Renal cortical epithelial cell (primary cell): ENCODE measurements at regions not wholly inside any gene's neighbourhood (a gene's known extent, or its start where the extent isn't known, plus 50 kb on each side); places are given as distances from the start of the nearest gene placed in this dataset.

ENCODE experiments used
- DNase-seq: peaks from one replicate; pipeline ENCODE4 v3.0.0-alpha.2; 2011; ENCODE audit warnings: low read depth

DNA sequence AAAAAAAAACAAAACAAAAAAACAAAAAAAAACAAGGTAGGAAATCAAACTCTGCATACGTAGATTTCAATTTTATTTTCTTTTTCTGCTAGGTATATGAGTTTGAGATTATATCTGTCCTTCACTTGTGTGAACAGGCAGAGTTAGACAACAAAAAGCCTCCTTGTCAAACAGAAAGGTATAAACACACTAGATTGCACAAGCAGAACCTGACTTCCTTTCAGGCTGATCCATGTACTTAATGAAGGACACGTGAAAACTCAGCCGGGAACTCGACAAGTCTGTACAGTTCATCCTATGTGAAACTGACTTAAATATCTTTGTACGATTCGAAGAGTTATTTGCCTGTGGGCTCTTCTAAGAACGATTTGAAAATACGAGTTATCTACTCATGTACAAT is 254.1 kb downstream of the ARL4A start:
- peak; percentile 37 for DNase-seq

- peak; percentile 86 for DNase-seq
These were observed 255.2 kb downstream of the ARL4A start for GRCh38 chr7:12942609-12943008.

DNA sequence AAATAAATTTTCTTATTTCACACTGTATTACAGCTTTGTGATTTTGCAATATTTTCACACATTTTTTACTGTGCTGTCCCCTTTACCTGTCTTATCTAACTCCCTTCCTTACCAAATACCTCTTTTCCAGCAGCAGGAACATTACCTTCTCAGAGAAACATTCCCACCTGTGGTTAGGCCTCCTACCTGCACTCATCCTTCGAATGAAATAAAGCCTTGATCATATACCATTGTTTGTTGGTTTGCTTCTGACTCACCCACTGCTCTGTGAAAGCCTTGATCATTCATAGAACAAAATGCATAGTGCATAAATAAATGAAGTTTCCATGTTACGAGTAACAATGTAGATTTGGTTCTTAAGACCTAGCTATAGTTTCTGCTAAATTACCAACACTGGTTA is 256.3 kb downstream of the ARL4A start:
- no peak for DNase-seq

- no peak for DNase-seq
These were observed 258.5 kb downstream of the ARL4A start for GRCh38 chr7:12945901-12946300.

DNA sequence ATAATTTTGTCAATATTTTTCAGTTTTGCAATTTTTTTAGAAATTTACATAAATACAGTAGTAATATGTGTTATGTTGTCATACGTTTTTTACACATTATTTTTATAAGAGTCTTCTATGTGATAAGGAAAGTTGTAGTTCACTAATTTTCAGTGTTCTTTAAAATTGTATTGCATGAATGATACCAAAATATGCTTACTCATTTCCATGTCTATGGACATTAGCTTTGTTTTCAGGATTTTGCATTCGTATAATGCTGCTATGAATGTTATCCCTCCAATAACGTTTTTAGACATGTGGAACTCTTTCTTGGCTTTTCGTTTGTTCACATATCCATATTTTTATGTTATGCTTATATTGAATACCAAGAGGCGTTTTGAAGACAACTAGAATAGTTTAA is 260.0 kb downstream of the ARL4A start:
- DNase-seq: no peak

- DNase-seq: peak; percentile 93
These were observed 261.9 kb downstream of the ARL4A start for GRCh38 chr7:12949060-12949931.

GRCh38 chr7:12951397-12951801 is 264.0 kb downstream of the ARL4A start:
- peak; percentile 94 for DNase-seq

DNA sequence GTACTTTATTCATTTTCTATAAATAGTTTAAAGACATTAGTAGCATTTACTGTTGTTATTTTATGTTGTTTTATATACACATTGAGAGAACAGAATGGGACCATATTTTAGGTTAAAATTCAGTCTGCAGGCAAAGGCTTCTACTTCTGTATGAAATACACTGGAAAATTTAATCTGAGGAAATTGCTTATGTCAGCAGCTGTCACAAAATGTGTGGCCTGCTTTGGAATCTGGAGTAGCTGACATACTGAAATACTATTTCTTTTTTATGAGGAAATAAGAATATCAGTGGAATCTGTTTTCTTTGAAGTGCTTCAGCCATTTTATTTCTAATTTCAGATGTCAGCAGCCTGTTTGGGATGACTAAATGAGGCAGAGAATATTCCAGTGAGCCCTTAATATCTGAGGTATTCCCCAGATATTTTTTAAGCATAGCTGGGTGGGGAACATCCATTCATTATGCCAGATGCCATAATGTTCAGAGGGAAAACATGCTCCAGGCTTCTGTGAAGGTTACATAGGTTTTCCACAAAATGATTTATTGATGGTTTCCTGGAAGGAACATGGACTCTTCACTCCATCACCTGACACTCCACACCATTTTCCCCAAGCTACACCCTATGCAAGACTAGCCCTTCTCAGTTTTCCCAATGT is 267.1 kb downstream of the ARL4A start:
- DNase-seq: no peak

DNA sequence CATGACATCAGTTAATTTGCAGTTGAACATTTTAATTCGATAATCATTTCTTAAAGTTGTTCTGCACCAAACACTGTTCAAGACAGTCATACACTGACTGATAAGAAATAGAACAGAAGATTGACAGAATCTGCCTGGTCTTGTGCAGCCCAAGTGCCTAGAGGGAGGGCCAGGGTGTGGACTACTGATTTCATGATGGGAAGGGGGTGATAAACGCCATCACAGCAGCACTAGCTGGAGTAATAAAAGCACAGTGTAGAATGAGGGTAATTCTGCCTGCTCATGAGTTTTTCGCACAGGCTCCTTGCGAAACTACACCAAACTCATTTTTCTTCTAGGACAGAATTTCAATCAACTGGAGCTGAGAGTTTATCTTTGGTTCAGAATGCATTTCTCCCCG is 270.1 kb downstream of the ARL4A start:
- DNase-seq: no peak

- no peak for DNase-seq
These were observed 274.6 kb downstream of the ARL4A start for GRCh38 chr7:12961910-12962480.

- DNase-seq: no peak
These were observed 276.0 kb downstream of the ARL4A start for GRCh38 chr7:12963435-12963834.

GRCh38 chr7:12964836-12965235 is 277.4 kb downstream of the ARL4A start:
- no peak for DNase-seq

GRCh38 chr7:12965767-12966166 is 278.3 kb downstream of the ARL4A start:
- DNase-seq: peak; percentile 46

DNA sequence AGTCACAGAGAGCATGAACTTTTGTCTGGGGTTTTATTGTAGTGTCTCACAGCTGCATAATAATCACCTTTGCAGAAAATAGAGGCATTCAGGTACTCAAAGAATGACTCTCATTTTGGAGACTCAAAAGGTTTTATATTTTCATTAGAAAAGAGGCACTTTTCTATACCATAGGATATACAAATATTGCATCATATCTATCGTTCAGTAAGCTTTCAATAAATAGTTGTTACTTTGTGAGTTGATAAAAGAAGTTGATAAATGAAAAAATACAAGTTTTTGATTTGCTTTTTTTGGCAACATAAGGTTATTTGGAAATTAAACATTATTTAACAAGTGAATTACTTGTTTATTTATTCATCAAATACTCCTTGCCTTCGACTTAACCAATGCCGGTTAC is 279.9 kb downstream of the ARL4A start:
- no peak for DNase-seq

DNA sequence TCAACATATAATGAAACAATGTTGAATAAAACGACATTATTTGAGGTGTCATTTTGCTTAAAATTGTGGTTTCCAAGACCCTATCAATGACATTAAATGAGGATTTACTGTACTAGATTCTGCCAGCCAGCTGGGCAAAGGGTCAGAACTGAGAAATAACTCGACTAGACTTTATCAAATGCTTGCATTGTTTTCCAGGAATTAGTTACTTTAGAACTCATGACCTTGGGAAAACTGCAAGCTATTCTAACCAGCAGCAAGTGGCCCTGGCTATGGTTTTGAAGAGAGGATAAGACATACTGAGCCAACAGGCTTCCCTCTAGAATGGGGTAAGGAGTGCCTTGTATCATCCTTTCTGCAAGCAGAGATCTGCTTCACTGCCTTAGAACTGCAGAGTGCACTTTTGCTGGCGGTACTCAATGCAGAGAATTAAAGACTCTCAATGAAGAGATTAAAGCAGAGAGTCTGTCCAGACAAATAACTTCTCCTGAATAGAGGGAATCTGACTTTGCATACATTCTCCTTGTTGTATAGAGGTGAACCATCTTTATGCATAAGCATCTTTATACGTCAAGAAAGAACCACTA is 281.5 kb downstream of the ARL4A start:
- no peak for DNase-seq

GRCh38 chr7:12970626-12971025 is 283.2 kb downstream of the ARL4A start:
- no peak for DNase-seq

DNA sequence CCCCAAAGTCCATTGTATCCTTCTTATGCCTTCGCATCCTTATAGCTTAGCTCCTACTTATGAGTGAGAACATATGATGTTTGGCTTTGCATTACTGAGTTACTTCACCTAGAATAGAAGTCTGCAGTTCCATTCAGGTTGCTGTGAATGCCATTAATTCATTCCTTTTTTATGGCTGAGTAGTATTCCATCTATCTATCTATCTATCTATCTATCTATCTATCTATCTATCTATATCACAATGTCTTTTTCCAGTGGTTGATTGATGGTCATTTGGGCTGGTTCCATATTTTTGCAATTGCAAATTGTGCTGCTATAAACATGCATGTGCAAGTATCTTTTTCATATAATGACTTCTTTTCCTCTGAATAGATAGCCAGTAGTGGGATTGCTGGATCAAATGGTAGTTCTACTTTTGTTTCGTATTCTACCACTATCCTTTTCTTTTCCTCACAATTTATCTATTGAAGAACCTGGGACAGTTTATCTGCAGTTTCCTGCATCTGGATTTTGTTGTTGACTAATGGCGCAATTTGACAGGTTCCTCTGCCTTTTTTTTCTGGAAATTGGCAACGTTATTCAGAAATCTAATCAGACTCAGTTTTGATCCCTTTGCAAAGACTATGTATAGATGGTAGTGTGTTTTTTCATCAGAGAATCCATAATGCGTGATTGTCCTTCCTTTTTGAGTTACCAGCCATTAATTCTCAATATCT is 287.2 kb downstream of the ARL4A start:
- DNase-seq: no peak

DNA sequence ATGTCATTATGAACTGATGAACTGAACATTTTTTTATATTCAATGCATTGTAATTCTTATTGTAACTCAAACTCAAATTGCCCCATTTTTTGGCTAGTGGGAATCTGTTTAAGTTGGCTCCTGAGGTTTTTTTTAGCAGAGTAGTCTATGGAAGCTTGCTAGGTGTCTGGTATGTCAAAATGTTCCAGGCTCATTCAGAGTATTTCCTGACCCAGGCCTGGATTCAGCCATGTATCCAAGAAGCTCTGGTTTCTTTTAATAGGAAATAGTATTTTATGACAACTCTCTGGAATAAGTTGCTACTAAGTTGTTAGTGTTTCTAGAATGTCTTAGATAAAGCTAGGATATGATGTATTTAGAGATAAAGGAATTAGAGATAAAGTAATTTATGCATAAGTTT is 288.0 kb downstream of the ARL4A start:
- no peak for DNase-seq

DNA sequence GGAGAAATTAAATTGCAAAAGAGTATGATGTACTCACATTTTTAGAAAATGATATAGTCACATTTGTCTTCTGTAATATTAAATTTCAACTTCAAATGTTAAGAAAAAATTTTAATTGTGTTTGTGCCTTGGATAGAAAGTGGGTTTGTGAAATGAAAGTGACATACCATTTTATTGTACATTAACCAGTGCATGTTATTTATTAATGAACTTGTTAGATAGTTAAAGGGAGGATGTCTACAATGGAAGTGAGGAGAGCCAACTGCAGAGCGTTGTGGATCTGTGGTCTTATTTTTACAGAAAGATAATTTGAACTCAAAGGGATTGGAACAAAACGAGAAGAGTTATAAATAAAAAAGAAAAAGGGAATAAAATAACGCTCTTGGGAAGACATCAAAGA is 291.7 kb downstream of the ARL4A start:
- peak; percentile 85 for DNase-seq

GRCh38 chr7:12982178-12982577 is 294.7 kb downstream of the ARL4A start:
- no peak for DNase-seq

DNA sequence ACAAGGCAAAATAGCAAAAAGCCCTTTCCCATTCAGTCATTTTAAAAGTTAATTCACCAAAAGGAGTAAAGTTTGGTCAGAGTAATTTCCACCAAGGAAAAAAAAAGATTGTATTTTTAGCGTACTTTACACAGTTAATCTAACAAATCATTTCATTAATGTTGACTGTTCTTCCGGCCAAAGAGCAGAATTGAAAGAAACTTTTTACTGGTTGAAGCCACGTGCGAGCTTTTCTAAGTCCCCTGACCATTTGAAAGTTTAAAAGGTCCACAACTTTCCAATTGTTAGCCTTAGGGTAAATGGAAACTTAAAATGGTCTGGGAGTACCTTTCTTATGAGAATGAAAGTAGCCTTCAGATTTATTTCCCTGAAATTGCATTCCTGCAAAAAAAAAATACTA is 296.7 kb downstream of the ARL4A start:
- DNase-seq: peak; percentile 7

DNA sequence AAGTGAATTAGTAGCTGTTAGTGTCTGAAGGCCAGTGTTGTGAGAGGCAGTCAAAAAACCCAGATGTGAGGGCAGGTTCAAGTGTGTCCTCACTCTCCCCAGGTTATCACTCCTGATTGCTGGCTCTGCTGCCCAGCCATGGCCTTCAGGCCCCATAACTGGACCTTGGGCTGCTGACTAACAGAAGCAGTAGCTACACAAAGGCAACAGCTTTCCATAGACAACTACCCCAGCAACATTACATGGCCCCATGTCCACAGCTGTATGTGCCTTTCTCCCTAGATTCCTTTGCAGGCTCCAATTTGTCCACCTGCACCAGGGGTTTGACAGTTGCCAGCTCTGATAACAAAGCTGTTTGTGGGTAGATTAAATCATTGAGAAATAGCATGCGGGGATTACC is 297.8 kb downstream of the ARL4A start:
- DNase-seq: no peak
